ENCODE measurements at regions not wholly inside any gene's neighbourhood (a gene's known extent, or its start where the extent isn't known, plus 50 kb on each side); places are given as distances from the start of the nearest gene placed in this dataset.

GRCh38 chr17:73850426-73850825 is 206.2 kb upstream of the SDK2 start:
- DNase-seq (ENCODE audit: low read depth, low spot score) (no peak), ATAC-seq (no peak)
- Histone ChIP-seq H3K27ac (ENCODE audit: low read depth, low read length) (no peak overlapping the region), H3K4me1 (ENCODE audit: control insufficient read depth in 1 of 2, insufficient read depth in 2 of 2, low read length in 2 of 2) (no peaks in the 10 kb centered on the region), H3K27me3 (ENCODE audit: insufficient read depth, low read length) (no peaks in the 10 kb centered on the region), H3K9ac (ENCODE audit: low read length) (no peak overlapping the region), H3K4me3 (replicated peaks in 1 of 2; ENCODE audit: low read depth in 1 of 2, low read length in 2 of 2) (no peak overlapping the region), H3K79me2 (ENCODE audit: insufficient read depth, low read length) (no peaks in the 10 kb centered on the region), H3K4me2 (ENCODE audit: low read length) (no peak overlapping the region), H3K9me2 (ENCODE audit: insufficient read depth) (no peaks in the 10 kb centered on the region), H3K9me3 (ENCODE audit: control insufficient read depth in 1 of 2, insufficient read depth in 1 of 2, low read depth in 1 of 2, low read length in 2 of 2) (no peaks in the 10 kb centered on the region), H2AFZ (ENCODE audit: low read depth, low read length, poor library complexity, severe bottlenecking) (no peak overlapping the region), H3K36me3 (ENCODE audit: control insufficient read depth in 1 of 2, insufficient read depth in 2 of 2, low read length in 2 of 2) (no peaks in the 10 kb centered on the region), H4K20me1 (ENCODE audit: insufficient read depth) (no peaks in the 10 kb centered on the region)
- no TSS peak for BruUV-seq (replicated peaks)
- ChIA-PET POLR2A (no interaction called here), CTCF (no interaction called here), RAD21 (ENCODE audit: low non-redundant PET in 1 of 2, low total read pairs in 2 of 2, uncharacterized antibody in 2 of 2, unreplicated experiment in 2 of 2) (no interaction called here)
- TF ChIP-seq SIN3A (IDR thresholded peaks at IDR 0.05; ENCODE audit: low read depth) (no peak), POLR2A (IDR thresholded peaks at IDR 0.05; ENCODE audit: borderline replicate concordance, extremely low read depth, insufficient read depth, insufficient read length) (no peak), SP1 (IDR thresholded peaks at IDR 0.05; ENCODE audit: low read depth) (no peak), TCF7L2 (IDR thresholded peaks at IDR 0.05; ENCODE audit: borderline replicate concordance, extremely low read depth, insufficient read depth, insufficient read length) (no peak), EZH2 (IDR thresholded peaks at IDR 0.05) (no peak), EGR1 (IDR thresholded peaks at IDR 0.05; ENCODE audit: low read depth) (no peak), REST (IDR thresholded peaks at IDR 0.05; ENCODE audit: low read depth) (no peak), RAD21 (IDR thresholded peaks at IDR 0.05; ENCODE audit: low read depth) (no peak), CEBPB (IDR thresholded peaks at IDR 0.05; ENCODE audit: low read depth) (no peak), SRF (IDR thresholded peaks at IDR 0.05; ENCODE audit: low read depth) (no peak), EZH2phosphoT487 (IDR thresholded peaks at IDR 0.05; ENCODE audit: borderline replicate concordance) (no peak), YY1 (IDR thresholded peaks at IDR 0.05; ENCODE audit: extremely low read depth, insufficient replicate concordance, low read depth, low read length) (no peak), POLR2AphosphoS5 (IDR thresholded peaks at IDR 0.05; ENCODE audit: low read depth, low read length) (no peak), MAX (IDR thresholded peaks at IDR 0.05) (no peak), ELF1 (IDR thresholded peaks at IDR 0.05; ENCODE audit: borderline replicate concordance, low read depth) (no peak), FOSL1 (IDR thresholded peaks at IDR 0.05; ENCODE audit: low read depth) (no peak)
- TF ChIP-seq, protein P1, sequence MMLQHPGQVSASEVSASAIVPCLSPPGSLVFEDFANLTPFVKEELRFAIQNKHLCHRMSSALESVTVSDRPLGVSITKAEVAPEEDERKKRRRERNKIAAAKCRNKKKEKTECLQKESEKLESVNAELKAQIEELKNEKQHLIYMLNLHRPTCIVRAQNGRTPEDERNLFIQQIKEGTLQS (IDR thresholded peaks at IDR 0.05): no peak
- TF ChIP-seq, protein P2, sequence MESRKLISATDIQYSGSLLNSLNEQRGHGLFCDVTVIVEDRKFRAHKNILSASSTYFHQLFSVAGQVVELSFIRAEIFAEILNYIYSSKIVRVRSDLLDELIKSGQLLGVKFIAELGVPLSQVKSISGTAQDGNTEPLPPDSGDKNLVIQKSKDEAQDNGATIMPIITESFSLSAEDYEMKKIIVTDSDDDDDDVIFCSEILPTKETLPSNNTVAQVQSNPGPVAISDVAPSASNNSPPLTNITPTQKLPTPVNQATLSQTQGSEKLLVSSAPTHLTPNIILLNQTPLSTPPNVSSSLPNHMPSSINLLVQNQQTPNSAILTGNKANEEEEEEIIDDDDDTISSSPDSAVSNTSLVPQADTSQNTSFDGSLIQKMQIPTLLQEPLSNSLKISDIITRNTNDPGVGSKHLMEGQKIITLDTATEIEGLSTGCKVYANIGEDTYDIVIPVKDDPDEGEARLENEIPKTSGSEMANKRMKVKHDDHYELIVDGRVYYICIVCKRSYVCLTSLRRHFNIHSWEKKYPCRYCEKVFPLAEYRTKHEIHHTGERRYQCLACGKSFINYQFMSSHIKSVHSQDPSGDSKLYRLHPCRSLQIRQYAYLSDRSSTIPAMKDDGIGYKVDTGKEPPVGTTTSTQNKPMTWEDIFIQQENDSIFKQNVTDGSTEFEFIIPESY (IDR thresholded peaks at IDR 0.05; ENCODE audit: extremely low read depth, insufficient replicate concordance, low read length): no peak
- intact Hi-C loops (cut with micrococcal nuclease): no loop called here

All from HCT116 (cell line).